Heart left ventricle (tissue), 16 donors: ENCODE measurements at regions not wholly inside any gene's neighbourhood (a gene's known extent, or its start where the extent isn't known, plus 50 kb on each side); places are given as distances from the start of the nearest gene placed in this dataset.

Experiments used
- ATAC-seq, 4 donors: fragments of 200-7000 bp; cut with Tn5 transposase; one replicate each; pipeline ENCODE4 v1.9.1; 2020 to 2022; ENCODE audit warnings: moderate library complexity in 4 of 4, mild to moderate bottlenecking in 3 of 4, moderate number of reproducible peaks in 1 of 4
- DNase-seq, 5 donors: peaks; one replicate each; pipeline ENCODE4 v3.0.0-alpha.2; 2020
- H3K27ac ChIP-seq, 12 donors: fragments of 200-600 bp; sonication (generic) in 4 of 12; one replicate each; pipeline versions ENCODE4 v1.5.0 to v1.8.0; 2016 to 2022; ENCODE audit warnings: mild to moderate bottlenecking in 2 of 12
- H3K27me3 ChIP-seq, 9 donors: fragments of 200-600 bp; sonication (generic) in 2 of 9; one replicate each; pipeline versions ENCODE4 v1.5.1 to v1.8.0; 2016 to 2022; ENCODE audit warnings: mild to moderate bottlenecking in 3 of 9
- H3K36me3 ChIP-seq, 9 donors: fragments of 200-600 bp; sonication (generic) in 2 of 9; one replicate each; pipeline versions ENCODE4 v1.5.0 to v1.8.0; 2018 to 2022; ENCODE audit warnings: mild to moderate bottlenecking in 2 of 9
- H3K4me1 ChIP-seq, 12 donors: fragments of 200-600 bp; sonication (generic) in 4 of 12; one replicate each; pipeline versions ENCODE4 v1.5.0 to v1.8.0; 2016 to 2022; ENCODE audit warnings: mild to moderate bottlenecking in 3 of 12
- H3K4me3 ChIP-seq, 12 donors: fragments of 200-600 bp; sonication (generic) in 4 of 12; one replicate each; pipeline versions ENCODE4 v1.5.0 to v1.8.0; 2017 to 2022; ENCODE audit warnings: mild to moderate bottlenecking in 9 of 12, moderate library complexity in 4 of 12
- H3K9me3 ChIP-seq, 12 donors: fragments of 200-600 bp; sonication (generic) in 4 of 12; one replicate each; pipeline versions ENCODE4 v1.5.0 to v1.8.0; 2016 to 2022; ENCODE audit warnings: mild to moderate bottlenecking in 1 of 12
- POLR2A ChIP-seq, 2 donors: fragments of 450-650 bp; IDR thresholded peaks; one replicate each; pipeline ENCODE4 v1.6.1; 2017; ENCODE audit warnings: antibody characterized with exemption in 2 of 2, mild to moderate bottlenecking in 2 of 2, moderate library complexity in 2 of 2
- WGBS, 4 donors: extraction: QIAGEN DNeasy Blood & Tissue Kit in 2 of 4; methylation state at CpG; one replicate each; pipeline versions ENCODE4 v1.1.5 to v1.1.7; 2013 to 2018; 5-methylcytosine and 5-hydroxymethylcytosine counted together
- intact Hi-C, 10 donors: fragments of 100-400 bp; cut with DNase I; formaldehyde crosslinking; loops; one replicate each; pipeline versions ENCODE4 v1.11.1 to v1.14.2; 2022
- TF ChIP-seq, protein P1 (sequence below), 12 donors: fragments of 200-600 bp; sonication (generic) in 4 of 12; IDR thresholded peaks; one replicate each; pipeline versions ENCODE4 v1.5.0 to v1.8.0; 2018 to 2022; ENCODE audit warnings: antibody characterized with exemption in 12 of 12, mild to moderate bottlenecking in 5 of 12
- donor health status: ischemic (EF 13 %, LVEDD 7.1; RV severe dilation, severe dysfunction).
- donor health status: healthy with polysubstance abuse.
- donor health status: DM: no; HTN: yes; CAD: no.
- donor health status: DM: no; HTN: no; CAD: no.
- donor health status: ischemic (EF 25% LVEDD 6.9; RV normal size, moderate dysfunction).
- donor health status: ischemic (EF 25% LVEDD 5.7; RV mildly dilated, moderate dysfunction).
- donor health status: healthy.
- donor health status: DM: yes; HTN: yes; CAD: no.
- donor health status: ischemic (EF 35%, LVEDD 5.7; RV mildly dilated, moderate dysfunction).
- donor health status: nonischemic (EF 11% LVEDD 7.7; RV severe dilation, severe dysfunction).
- donor health status: DM: yes; HTN: yes; CAD: no.
- donor health status: PGD.
- donor health status: ischemic (EF 29% LVEDD 5.4; RV normal size, mild dysfunction).
- donor health status: nonischemic (EF 23%, LVEDD 6.1; RV moderate dilation, normal function).

DNA sequence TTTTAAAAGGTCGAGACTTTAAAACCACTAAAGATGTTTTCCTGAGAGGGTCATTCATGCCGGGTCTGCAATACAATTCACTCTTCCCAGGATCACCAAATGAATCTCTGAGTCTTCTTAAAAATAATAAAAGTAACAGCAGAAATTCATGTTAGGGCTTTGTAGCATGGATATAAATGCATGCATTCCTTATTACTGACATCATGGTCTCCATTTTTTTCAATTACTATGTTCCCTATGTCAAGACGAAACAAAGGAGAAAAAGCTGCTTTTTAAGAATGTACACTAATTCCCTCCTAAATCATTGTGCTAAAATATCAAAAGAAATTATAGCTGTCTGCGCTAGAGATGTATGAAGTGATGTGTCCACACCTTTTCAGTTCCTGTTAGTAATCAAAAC, 789.9 kb upstream of the LRRC4C start:
- intact Hi-C loops, result no loop called here

DNA sequence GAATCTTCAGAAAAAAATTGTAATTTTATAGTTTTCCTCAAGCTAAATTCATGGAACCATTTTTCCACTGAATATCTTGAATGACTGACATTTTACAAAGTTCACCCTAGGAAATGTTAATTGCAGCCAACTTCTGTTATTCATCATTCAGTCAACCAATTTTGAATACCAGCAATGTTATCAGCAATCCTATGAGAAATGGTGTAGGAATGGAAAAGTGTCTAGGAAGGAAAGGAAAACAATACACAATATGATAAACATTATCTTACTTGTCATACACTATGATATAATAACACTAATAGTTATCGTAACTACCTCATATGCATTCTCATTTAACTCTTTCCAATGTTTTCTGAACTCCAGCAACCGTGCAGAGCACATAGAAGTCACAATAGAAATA, 790.5 kb upstream of the LRRC4C start:
- 29 to 51% (median 39%) methylated on average over 2 of the region's 2 CpGs for WGBS, 4 donors
- no peak for DNase-seq
- TF ChIP-seq, protein P1, sequence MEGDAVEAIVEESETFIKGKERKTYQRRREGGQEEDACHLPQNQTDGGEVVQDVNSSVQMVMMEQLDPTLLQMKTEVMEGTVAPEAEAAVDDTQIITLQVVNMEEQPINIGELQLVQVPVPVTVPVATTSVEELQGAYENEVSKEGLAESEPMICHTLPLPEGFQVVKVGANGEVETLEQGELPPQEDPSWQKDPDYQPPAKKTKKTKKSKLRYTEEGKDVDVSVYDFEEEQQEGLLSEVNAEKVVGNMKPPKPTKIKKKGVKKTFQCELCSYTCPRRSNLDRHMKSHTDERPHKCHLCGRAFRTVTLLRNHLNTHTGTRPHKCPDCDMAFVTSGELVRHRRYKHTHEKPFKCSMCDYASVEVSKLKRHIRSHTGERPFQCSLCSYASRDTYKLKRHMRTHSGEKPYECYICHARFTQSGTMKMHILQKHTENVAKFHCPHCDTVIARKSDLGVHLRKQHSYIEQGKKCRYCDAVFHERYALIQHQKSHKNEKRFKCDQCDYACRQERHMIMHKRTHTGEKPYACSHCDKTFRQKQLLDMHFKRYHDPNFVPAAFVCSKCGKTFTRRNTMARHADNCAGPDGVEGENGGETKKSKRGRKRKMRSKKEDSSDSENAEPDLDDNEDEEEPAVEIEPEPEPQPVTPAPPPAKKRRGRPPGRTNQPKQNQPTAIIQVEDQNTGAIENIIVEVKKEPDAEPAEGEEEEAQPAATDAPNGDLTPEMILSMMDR (IDR thresholded peaks at IDR 0.05), result no peak
- TF ChIP-seq POLR2A (IDR thresholded peaks at IDR 0.05), result no peak
- intact Hi-C loops, result no loop called here
- no peaks in the 10 kb centered on the region for H3K36me3 ChIP-seq
- H3K27ac ChIP-seq, result no peak overlapping the region
- no peaks in the 10 kb centered on the region for H3K27me3 ChIP-seq
- no peaks in the 10 kb centered on the region for H3K4me1 ChIP-seq
- H3K4me3 ChIP-seq, result no peak overlapping the region
- no peak for ATAC-seq
- peaks cover 0 to 4% (median 0%) of the 10 kb centered on the region in 12 donors for H3K9me3 ChIP-seq

More for the DNA sequence above, 789.9 kb upstream of the LRRC4C start:
- Histone ChIP-seq H3K27me3 (no peaks in the 10 kb centered on the region), H3K4me1 (no peaks in the 10 kb centered on the region), H3K9me3 (peaks cover 0 to 3% (median 0%) of the 10 kb centered on the region in 12 donors), H3K36me3 (no peaks in the 10 kb centered on the region), H3K27ac (no peak overlapping the region), H3K4me3 (no peak overlapping the region)
- no peak for TF ChIP-seq POLR2A (IDR thresholded peaks at IDR 0.05)
- TF ChIP-seq, protein P1 (IDR thresholded peaks at IDR 0.05), result no peak
- ATAC-seq (no peak), DNase-seq (no peak)
- 58 to 66% (median 61%) methylated on average over 4 of the region's 4 CpGs for WGBS, 4 donors

DNA sequence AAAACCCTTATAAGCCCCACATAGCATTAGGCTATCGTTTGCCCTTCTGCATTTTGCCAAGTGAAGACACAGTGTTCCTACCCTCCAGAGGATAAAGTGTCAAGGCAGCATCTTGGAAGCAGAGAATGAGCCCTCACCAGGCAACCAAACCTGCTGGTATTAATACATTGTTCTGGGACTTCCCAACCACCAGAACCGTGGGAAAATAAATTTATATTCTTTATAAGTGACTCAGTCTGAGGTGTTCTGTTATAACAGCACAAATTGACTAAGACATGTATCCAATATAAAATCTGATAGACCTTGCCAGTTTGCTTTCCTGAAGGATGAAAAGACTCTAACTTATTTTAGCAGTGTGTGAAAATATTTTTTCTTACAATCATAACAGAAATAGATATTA, 792.5 kb upstream of the LRRC4C start:
- Histone ChIP-seq H3K36me3 (no peaks in the 10 kb centered on the region), H3K9me3 (peaks cover 0 to 4% (median 0%) of the 10 kb centered on the region in 12 donors), H3K27ac (no peak overlapping the region), H3K4me3 (no peak overlapping the region), H3K4me1 (no peaks in the 10 kb centered on the region), H3K27me3 (no peaks in the 10 kb centered on the region)
- no peak for ATAC-seq
- TF ChIP-seq, protein P1 (IDR thresholded peaks at IDR 0.05), result no peak
- TF ChIP-seq POLR2A (IDR thresholded peaks at IDR 0.05), result no peak
- DNase-seq, result no peak
- intact Hi-C loops, result no loop called here
- 56 to 68% (median 60%) methylated on average over 2 of the region's 2 CpGs for WGBS, 4 donors

DNA sequence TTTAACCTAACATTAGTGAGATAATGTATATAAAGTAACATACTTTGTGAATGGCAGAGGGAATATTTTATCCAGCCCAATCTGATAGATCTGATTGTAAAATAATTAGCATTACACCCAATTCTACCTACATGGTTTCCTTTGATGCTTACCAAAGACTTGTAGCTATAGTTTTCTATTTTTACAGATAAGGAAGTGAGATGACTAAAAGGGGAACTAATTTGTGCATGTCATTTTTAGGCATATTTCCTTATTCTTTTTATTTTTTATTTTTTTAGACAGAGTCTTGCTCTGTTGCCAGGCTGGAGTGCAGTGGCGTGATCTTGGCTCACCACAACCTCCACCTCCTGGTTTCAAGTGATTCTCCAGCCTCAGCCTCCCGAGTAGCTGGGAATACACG, 793.7 kb upstream of the LRRC4C start:
- 58 to 63% (median 60%) methylated on average over 3 of the region's 3 CpGs for WGBS, 4 donors

More for the DNA sequence above, 793.7 kb upstream of the LRRC4C start:
- Histone ChIP-seq H3K36me3 (no peaks in the 10 kb centered on the region), H3K9me3 (peaks cover 0 to 4% (median 0%) of the 10 kb centered on the region in 12 donors), H3K27me3 (no peaks in the 10 kb centered on the region), H3K4me1 (no peaks in the 10 kb centered on the region), H3K27ac (no peak overlapping the region), H3K4me3 (no peak overlapping the region)
- no peak for TF ChIP-seq POLR2A (IDR thresholded peaks at IDR 0.05)
- TF ChIP-seq, protein P1 (IDR thresholded peaks at IDR 0.05), result no peak
- ATAC-seq (no peak), DNase-seq (no peak)
- intact Hi-C loops, result no loop called here
